GM03348 (cell line): ENCODE measurements at regions not wholly inside any gene's neighbourhood (a gene's known extent, or its start where the extent isn't known, plus 50 kb on each side); places are given as distances from the start of the nearest gene placed in this dataset.

Experiments
- DNase-seq: peaks from one replicate; pipeline ENCODE4 v3.0.0; 2012; ENCODE audit warnings: low spot score

DNA sequence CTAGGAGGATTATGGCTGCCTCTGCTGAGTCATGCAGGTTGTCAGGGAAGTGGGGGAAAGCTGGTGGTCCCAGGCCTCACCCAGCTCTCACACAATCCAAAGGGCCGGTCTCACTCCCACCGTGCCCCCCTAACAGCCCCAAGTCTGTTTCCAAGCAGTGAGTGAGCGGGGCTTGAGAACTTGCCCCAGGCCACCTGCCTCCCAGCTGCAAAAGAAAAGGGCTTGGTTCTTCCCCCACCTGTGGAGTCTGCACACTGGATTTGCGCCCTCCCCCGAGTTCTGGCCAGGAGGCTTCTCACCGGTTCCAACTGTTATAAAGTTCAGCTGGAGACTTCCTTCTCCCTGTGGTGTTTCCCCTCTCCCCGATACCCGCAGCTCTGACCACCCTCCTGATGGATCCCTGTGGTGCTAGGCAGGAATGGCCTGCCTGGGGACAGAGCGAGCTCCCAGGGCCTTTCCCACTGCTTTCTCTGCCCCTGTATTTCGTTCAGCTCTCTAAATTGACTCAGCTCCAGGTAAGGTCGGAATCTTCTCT is 222.3 kb downstream of the BARHL2 start:
- no peak for DNase-seq

DNA sequence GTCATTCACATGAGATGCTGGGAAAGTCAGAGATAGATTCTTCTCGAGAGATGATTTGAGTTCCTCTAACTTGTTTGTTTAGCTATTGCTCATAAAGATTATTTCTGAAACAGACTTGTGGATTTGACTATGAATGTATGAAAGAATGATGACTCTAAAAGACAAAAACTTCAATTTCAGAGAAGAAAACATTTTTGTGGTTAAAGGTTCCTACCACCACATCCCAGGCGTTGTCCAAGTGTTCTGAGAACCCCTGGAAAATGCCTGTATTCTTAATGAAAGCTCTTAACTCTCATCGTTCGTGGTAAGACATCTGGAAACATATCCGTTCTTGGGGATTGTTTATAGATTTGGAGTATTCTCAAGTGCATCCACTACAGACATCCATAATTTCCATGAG is 228.7 kb downstream of the BARHL2 start:
- DNase-seq = no peak

DNA sequence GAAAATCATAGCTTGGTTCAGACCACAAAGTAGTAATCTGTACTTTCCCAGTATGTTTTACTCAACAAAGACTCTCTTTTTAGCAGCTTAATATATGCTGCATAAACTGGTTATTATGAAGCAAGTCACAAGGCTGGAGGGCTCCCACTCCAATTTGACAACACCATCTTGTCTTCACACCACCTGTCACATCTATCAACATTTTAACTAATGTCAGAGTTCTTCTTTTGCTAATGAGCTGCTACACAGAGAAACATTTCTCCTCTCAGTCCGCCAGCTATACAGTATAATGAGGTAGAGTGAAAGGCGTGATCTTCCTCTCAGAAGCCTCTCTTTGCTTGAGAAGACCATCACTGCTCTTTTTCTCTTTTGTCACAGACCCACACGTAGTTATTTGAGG is 230.1 kb downstream of the BARHL2 start:
- DNase-seq = no peak

DNA sequence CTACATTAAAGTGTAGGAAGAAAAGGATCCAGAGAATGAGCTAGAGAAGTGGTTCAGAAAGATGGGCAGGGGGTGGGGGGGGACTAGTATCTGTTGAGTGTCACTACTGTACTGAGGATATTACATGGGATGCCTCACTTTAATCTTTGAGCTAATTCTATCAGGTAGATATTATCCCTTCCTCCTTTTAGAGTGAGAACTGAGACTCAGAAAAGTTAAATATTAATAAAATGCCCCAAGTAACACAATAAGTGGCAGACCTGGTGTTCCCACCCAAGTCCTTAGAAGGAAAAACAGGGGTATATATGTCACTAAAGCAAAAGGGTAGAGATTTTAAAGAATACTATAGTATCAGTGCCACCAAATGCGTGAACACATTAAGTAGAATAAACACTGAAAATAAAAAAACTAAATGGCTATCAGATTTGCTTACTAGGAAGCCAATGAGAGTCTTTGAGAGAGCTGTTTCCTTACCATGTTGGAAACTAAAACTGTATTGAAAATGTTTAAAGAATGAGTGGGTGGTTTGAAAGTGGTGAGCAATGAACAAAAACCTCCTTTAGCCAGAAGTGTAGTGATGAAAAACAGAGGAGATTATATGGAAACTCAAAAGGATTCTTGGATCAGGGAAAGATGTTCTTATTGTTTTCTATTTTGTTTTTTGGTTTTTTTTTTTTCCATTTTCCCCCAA is 230.8 kb downstream of the BARHL2 start:
- no peak for DNase-seq

DNA sequence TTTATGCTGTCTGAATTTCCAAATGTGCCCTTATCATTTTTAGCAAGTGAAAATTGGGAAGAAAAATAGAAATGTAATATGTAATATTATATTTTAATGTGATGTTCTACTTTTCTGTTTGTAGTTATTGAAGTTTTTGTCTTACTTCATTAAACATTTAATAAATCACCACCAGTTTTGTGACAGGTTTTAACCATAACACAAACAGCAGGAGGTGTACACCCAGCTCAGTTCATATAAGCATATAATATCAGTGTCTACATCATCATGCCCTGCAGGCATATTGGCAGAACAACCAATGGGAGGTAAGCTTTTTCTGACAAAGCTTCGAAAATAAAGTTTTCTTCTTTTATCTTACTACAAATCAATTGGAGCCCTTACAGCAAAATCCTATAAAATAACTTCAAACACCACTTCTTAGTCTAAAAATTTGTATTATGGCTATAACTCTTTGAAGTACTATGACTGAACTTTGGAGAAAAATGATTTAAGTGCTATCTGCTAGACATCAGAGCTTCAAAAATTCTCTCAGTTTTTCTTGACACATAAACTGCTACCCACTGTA is 236.7 kb downstream of the BARHL2 start:
- no peak for DNase-seq

DNA sequence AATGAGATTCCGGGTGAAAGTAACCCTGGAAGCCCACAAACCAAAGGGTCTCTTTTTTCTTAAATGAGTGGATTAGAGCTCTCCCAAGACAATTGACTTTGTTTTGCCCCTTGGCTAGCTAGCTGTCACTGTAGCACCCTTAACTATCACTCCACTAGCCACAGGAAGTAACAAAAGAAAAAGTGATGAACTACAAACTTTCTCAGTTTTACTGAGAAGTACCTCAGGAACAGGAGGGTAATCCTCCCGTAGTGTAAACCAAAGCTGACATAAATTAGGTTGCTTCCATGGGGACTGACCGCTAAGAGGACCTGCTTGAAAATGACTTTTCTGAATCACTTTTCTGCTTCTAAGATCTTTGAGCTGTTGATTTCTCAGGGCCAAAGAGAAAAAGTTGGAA is 240.1 kb downstream of the BARHL2 start:
- no peak for DNase-seq

DNA sequence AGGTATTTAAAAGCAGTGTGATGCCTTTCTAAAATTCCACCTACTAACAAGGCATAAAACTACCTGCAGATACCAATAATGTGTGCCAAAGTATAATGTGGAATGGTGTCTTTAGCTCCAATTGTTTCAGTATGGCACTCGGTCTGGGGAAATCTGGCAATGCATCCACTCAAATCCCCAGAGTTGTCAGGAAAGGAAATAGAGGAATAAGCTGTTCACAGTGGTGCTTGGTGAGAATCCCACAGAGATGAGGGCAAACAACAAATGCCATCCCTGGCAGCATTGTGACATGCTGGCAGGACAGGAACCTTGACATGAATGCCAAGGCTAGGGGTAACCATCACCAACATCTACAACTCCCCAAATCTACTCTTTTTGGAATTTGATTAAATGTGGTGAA is 240.7 kb downstream of the BARHL2 start:
- DNase-seq = no peak

DNA sequence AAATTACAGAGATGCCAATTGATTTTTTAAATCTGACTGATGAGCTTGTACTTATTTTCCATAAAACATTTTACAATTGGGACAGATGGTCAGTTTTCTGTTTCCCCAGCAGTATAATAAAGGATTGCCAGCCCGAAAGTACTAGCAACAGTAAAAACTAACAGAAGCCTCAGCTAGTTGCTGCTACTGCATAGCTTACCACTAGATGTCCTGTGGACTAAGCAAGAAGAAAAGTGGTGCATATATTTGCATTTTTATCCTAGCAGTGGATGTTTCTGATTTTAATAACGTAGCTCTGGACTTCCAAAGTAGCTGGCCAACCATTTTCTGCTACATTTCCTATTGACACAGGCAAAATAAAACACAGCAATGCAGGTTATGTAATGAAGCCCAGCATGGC is 241.5 kb downstream of the BARHL2 start:
- DNase-seq = no peak

DNA sequence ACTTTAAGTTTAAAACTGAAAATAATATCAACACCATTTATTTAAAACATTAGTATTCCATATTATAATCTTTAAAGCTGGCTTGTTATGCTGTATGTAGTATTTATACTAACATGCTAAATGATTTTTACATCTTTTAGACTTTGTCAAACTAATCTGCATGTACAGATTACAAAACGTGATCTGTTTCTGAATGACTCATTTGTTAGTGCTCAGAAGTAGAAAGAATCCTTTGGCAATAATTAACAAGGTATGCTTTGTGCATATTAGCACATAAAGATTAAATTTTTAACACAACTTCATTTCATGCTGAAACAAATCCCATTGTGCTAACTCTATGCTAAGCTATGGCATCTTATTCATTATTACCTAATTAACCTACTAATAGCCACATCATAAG is 242.4 kb downstream of the BARHL2 start:
- no peak for DNase-seq

DNA sequence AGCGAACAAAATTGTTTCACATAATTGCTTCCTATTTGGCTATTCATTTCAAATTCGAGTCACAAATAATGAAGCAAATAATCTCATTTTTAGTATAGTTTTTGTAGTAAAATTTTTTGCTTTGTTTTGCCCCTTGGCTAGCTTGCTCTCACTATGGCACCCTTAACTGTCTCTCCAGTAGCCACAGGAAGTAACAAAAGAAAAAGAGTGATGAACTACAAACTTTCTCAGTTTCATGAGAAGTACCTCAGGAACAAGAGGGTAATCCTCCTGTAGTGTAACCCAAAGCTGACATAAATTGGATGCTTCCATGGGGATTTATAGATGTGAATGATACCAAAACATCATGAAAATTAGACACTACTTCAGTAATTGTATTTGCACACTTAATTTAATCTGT is 242.9 kb downstream of the BARHL2 start:
- no peak for DNase-seq

DNA sequence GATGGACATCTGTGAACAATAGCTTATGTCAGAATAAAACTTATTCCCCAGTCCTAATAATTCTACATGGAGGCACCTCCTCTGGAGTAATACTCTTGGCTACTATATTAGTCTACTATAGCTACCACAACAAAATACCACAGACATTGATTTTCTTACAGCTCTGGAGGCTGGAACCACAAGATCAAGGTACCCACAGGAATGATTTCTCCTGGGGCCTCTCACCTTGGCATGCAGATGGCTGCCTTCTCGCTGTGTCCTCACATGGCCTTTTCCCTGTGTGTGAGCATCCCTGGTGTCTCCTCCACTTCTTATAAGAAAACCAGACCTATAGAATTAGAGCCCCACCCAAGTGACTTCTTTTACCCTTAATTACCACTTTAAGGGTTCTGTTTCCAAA is 244.3 kb downstream of the BARHL2 start:
- no peak for DNase-seq

DNA sequence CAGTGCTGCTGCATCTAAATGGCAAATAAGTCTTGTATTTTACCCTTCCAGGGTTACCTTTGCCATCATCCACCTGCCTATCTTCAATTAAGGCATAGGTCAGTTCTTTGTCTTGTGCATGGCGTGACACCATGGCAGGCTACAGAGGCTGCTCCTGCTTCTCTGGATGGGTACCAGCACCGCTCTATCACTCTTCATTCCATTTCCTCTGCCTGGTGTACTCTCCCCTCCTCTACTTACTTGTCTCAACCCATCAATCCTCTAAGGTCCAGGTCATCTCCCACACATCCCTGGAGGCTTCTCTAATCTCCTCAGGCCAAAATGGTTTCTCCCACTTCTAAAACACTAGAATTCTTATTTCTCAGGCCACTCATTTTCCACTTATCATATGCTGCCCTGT is 257.5 kb downstream of the BARHL2 start:
- no peak for DNase-seq

DNA sequence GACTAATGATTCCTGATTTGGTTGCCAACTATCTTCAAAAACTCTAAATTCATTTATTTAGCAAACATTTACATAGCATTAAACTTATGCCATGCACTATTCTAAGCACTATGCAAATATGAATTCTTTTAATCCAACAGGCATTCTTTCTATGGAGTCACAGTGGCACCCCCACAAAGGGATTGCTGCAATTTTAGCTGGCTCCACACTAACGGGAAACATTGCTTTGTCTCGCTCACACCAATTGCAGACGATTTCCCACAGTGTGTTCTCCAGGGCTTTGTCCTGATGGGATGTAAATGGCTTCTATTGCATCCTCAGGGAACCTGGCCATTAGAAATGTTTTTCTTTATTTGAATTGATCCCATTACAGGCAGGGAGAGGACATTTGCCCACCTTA is 259.1 kb downstream of the BARHL2 start:
- no peak for DNase-seq

DNA sequence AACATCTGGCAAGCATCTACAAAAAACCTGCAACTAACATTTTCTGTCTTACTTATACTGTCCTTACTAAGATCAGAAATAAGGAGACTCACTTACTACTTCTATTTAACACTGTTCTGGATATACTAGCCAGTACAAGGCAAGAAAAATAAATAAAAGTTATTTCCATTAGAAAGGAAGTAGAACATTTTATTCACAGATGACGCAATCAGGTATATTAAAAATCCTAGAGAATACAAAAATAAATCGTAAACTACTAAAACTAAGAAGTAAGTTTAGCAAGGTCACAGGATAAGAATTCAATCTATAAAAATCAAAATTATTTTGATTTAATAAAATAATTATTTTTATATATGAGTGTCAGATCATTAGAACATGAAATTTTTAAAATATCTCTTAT is 264.6 kb downstream of the BARHL2 start:
- DNase-seq = no peak

DNA sequence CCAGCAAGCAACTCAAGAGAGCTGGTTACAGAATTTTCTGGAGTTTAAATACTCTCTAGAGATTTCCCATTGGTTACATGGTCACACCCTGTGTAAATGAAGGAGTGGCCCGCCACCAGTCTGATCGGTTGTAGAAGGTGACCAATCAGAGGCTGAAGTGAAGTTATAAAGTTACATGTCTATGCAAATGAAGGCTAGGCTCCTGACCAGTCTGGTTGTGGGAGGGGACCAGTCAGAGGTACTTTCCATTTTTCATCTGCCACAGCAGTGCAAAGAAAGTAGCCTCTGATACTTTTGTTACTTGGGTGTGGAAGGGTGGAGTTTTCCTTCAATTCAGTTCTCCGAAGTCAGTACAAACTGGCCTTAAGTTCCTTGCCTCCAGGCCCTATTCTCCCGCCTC is 273.7 kb downstream of the BARHL2 start:
- no peak for DNase-seq

DNA sequence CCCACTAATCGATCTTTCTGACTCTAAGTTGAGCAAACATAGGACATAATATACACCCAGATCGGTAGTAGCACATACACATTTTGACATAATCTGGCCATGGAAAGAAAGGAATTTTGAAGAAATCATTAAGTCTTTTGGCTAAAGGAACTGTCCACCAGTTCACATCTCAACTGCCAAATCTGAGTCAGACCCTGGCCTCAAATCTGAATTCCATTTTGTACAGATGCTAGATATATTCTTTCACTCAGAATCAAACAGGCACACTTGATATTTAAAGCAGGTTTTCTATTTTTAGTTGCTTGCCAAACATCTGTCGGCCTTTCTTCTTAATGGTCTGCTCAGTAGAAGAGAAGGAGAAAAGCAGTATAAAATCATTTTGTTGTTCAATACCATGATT is 281.8 kb downstream of the BARHL2 start:
- DNase-seq = no peak

DNA sequence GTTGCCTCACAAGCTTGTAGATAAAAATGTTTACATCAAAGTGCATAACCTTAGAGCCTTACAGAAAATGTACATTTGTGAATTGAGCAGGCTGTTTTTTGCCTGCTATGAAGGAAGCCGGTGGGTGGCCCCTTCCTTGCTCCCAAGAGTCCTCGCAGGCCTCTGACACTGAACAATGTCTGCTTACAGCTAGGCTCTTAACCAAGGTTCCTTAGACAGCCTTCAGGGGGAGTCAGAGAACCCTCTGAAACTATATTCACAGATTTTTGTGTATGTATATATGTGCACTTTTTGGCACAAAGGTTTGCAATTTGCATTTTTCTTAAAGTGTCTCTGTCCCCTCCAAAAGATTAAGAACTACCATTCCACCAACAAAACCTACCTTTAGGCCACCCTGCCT is 282.6 kb downstream of the BARHL2 start:
- DNase-seq = no peak

DNA sequence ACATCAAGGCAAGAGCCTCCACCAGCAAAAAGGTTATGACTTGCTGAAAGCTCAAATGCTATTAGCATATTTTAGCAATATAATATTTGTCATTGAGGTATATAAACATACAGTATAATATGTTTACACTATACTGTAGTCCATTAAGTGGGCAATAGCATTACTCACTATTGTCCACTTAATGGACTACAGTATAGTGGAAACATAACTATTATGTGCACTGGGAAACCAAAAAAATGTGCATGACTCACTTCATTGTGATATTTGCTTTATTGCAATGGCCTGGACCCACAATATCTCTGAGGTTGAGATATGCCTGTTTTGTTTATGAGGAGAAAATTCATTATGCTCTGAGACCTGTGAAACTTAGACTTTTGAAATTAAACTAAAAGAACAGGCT is 300.0 kb downstream of the BARHL2 start:
- no peak for DNase-seq

DNA sequence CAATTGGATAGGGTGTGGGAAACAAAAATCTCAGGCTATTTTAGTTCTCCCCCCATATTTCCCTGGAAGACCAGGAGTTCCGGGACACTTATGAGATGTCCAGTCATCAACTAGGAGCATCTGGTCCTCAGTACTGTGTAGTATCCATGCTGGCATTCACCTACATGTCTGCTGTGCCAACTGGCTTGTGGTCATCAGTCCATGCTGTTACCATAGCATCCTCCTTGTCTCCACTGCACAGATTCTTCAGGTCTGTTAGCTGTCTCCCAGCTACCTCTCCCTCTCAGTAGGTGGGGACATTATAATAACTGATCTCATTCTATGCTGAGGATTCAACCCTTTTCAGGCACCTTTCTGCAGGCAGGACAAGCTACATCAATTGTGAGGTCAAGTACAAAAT is 302.9 kb downstream of the BARHL2 start:
- DNase-seq = no peak

DNA sequence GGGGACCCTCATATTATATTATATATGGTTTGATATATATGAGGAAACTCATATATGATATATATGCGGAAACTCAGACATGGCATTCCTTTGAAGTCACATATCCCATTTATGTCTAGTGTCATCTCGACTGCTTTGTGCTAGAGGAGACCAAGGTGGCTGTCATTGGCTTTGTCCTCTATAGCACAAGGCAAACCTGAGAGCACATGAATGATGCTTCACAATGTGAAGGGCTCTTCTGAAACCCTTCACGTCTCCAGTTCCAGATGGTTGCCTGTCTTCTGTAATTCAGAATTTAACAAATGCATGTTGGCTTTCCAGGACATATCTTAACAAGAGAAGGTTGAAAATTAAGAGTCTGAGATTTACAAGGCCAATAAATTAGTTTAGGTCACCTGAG is 303.6 kb downstream of the BARHL2 start:
- no peak for DNase-seq

DNA sequence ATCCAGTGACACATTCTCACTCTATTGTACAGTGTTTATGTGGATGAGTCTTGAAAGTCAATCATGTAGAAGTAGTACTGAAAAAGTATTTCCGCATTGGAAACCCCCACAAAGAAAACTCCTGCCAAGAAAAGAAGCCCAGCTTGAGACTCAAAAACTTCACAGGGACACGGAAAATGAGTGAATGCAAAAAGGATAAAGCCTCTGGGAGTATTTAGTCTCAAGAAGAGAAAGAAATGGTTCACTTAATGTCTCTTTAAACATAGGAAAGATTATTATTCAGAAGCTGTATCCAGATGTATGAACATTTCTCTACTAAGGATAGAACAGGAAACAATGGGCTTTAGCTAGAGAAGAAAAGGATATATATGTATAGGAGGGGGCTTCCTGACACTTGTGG is 304.5 kb downstream of the BARHL2 start:
- DNase-seq = no peak

DNA sequence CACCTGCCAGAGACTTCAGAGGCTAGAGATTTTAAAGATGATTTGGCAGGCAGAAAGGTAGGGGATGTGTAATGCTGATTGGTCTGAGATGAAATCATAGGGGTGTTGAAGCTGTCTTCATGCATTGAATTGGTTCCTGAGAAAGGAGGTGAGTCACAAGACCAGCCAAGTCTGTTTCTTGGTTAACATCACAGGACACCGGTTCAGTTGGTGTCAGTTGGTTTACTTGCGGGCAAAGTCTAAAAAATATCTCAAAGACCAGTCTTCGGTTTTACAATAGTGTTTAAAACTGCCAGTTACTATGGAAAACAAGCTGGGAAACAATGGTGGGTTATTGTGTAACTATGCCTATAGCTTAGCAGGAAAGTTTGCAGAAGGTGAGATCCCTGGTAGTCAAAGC is 305.9 kb downstream of the BARHL2 start:
- DNase-seq = no peak

DNA sequence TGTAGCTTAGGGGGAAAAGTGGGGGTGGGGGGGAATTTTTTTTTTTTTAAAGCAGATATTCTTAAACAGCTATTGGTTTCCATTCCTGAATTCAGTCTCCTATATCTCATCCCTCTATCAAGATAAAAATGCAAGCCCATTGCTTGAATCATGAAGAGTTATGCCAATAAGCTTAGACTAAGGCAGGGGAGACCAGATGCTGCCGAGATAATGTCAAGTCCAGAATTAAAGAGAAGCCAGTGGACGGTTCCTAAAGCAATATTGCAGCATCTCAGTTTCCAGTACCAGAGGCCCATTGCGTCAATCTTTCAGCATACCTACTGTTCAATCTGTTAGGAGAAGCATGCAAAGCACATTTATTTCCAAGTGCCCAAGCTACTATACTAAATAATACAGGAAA is 309.4 kb downstream of the BARHL2 start:
- no peak for DNase-seq

DNA sequence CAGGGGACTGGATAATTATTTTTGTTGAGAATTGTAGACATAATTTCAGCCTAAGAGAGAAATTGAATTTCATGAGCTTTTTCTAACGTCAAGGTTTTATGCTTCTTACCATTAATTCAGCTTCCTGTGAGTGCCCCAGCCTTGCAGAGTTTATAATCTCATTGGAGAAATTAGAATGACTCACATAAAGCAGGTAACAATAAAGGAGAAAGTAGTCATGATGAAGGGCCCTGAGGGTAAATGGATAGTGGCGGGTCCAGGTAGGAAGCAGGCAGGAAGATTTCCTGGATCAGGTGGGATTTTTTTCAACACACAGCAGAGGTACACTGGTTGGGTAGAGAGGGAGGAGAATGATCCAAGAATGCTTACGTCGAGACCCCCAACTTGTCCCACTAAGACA is 311.4 kb downstream of the BARHL2 start:
- DNase-seq = no peak
